ENCODE measurements at regions not wholly inside any gene's neighbourhood (a gene's known extent, or its start where the extent isn't known, plus 50 kb on each side); places are given as distances from the start of the nearest gene placed in this dataset.
A peak's percentile ranks its signal among the peaks of the same experiment; 100 is the strongest.

GRCh38 chr4:184315675-184316359, 98.1 kb upstream of the ENPP6 start:
- no peaks in the 10 kb centered on the region for H3K36me3 ChIP-seq (ENCODE audit: insufficient read depth, low read length)
- H2AFZ ChIP-seq (ENCODE audit: low read length): no peak overlapping the region
- H3K9me3 ChIP-seq (ENCODE audit: low read length): no peaks in the 10 kb centered on the region
- BruUV-seq (replicated peaks): no TSS peak
- ChIA-PET CTCF (ENCODE audit: unreplicated experiment) (interaction anchor here (1.1 to 1.5 kb wide), 2 partner anchors 12 to 28 kb away, joined by 3 to 4 read pairs; no protein-coding TSS in a partner anchor), POLR2A (interaction anchor here (0.6 to 2.6 kb wide), 14 partner anchors 11 to 55 kb away, joined by 3 to 14 read pairs (median 4); no protein-coding TSS in a partner anchor)
- no peak overlapping the region for H3K27ac ChIP-seq (ENCODE audit: low read depth, low read length, poor library complexity, severe bottlenecking)
- peaks cover 76% of the 10 kb centered on the region for H3K4me1 ChIP-seq (ENCODE audit: insufficient read depth, low read length, poor library complexity, severe bottlenecking)
- TF ChIP-seq, protein P1, sequence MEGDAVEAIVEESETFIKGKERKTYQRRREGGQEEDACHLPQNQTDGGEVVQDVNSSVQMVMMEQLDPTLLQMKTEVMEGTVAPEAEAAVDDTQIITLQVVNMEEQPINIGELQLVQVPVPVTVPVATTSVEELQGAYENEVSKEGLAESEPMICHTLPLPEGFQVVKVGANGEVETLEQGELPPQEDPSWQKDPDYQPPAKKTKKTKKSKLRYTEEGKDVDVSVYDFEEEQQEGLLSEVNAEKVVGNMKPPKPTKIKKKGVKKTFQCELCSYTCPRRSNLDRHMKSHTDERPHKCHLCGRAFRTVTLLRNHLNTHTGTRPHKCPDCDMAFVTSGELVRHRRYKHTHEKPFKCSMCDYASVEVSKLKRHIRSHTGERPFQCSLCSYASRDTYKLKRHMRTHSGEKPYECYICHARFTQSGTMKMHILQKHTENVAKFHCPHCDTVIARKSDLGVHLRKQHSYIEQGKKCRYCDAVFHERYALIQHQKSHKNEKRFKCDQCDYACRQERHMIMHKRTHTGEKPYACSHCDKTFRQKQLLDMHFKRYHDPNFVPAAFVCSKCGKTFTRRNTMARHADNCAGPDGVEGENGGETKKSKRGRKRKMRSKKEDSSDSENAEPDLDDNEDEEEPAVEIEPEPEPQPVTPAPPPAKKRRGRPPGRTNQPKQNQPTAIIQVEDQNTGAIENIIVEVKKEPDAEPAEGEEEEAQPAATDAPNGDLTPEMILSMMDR (conservative IDR thresholded peaks at IDR 0.05; ENCODE audit: low read length): no peak
- TF ChIP-seq EZH2phosphoT487 (IDR thresholded peaks at IDR 0.05; ENCODE audit: borderline replicate concordance, low read depth, low read length): no peak
- no peaks in the 10 kb centered on the region for H3K79me2 ChIP-seq (ENCODE audit: insufficient read depth, low read depth, low read length)
- H3K4me2 ChIP-seq (ENCODE audit: low read length): no peak overlapping the region
- no peak for DNase-seq (ENCODE audit: low spot score)
- H3K9me2 ChIP-seq (ENCODE audit: insufficient read depth, low read length): no peaks in the 10 kb centered on the region
- intact Hi-C loops (cut with micrococcal nuclease; ENCODE audit: unreplicated experiment): loop anchor here (2.0 kb wide), 1 partner anchor 51 kb away; no protein-coding TSS in a partner anchor
- H3K4me3 ChIP-seq (ENCODE audit: low read depth, low read length, poor library complexity, severe bottlenecking): no peak overlapping the region
- no peaks in the 10 kb centered on the region for H4K20me1 ChIP-seq (ENCODE audit: insufficient read depth, low read length)

GRCh38 chr4:184313702-184314659, 96.3 kb upstream of the ENPP6 start:
- POLR2A ChIA-PET: interaction anchor here (0.7 to 2.7 kb wide), 15 partner anchors 7 to 223 kb away, joined by 3 to 15 read pairs (median 3); no protein-coding TSS in a partner anchor
- Histone ChIP-seq H3K27ac (ENCODE audit: low read depth, low read length, poor library complexity, severe bottlenecking) (peak overlapping the region; percentile 41), H3K4me3 (ENCODE audit: low read depth, low read length, poor library complexity, severe bottlenecking) (no peak overlapping the region), H3K79me2 (ENCODE audit: insufficient read depth, low read depth, low read length) (no peaks in the 10 kb centered on the region), H4K20me1 (ENCODE audit: insufficient read depth, low read length) (no peaks in the 10 kb centered on the region), H3K4me2 (ENCODE audit: low read length) (peak overlapping the region; percentile 59), H2AFZ (ENCODE audit: low read length) (peak overlapping the region; percentile 66), H3K36me3 (ENCODE audit: insufficient read depth, low read length) (no peaks in the 10 kb centered on the region), H3K9me3 (ENCODE audit: low read length) (no peaks in the 10 kb centered on the region), H3K4me1 (ENCODE audit: insufficient read depth, low read length, poor library complexity, severe bottlenecking) (peaks cover 73% of the 10 kb centered on the region), H3K9me2 (ENCODE audit: insufficient read depth, low read length) (no peaks in the 10 kb centered on the region)
- TF ChIP-seq, protein P1 (conservative IDR thresholded peaks at IDR 0.05; ENCODE audit: low read length): no peak
- no peak for TF ChIP-seq EZH2phosphoT487 (IDR thresholded peaks at IDR 0.05; ENCODE audit: borderline replicate concordance, low read depth, low read length)
- intact Hi-C loops (cut with micrococcal nuclease; ENCODE audit: unreplicated experiment): loop anchor here (1.0 to 5.0 kb wide), 4 partner anchors 31 to 158 kb away; partner anchors contain the start of gene IRF2
- no TSS peak for BruUV-seq (replicated peaks)
- CTCF ChIA-PET (ENCODE audit: unreplicated experiment): interaction anchor here (0.6 to 1.5 kb wide), 3 partner anchors 13 to 26 kb away, joined by 3 to 4 read pairs (median 3); no protein-coding TSS in a partner anchor
- peak; percentile 84 for DNase-seq (ENCODE audit: low spot score)
